Endothelial cell of umbilical vein (primary cell): ENCODE measurements at regions not wholly inside any gene's neighbourhood (a gene's known extent, or its start where the extent isn't known, plus 50 kb on each side); places are given as distances from the start of the nearest gene placed in this dataset.

Experiments used
- BruUV-seq: library from RNA; stranded (reverse); fragments of 400-500 nt; replicated peaks from 2 replicates; lab custom pipeline; 2021; lab: Mats Ljungman, UMichigan
- CTCF ChIA-PET: fragments of 300-600, 350-600 bp; sonication (Branson Sonifier 250); formaldehyde crosslinking; loops from one replicate; lab custom pipeline; 2021; ENCODE audit warnings: antibody characterized with exemption, inconsistent platforms; lab: Charles Lee
- POLR2A ChIA-PET: fragments of 300-600, 350-600 bp; sonication (Branson Sonifier 250); formaldehyde crosslinking; loops from one replicate; lab custom pipeline; 2021; ENCODE audit warnings: antibody characterized with exemption, inconsistent platforms; lab: Charles Lee
- DNase-seq: peaks from one replicate; pipeline ENCODE4 v3.0.0-alpha.2; 2011; ENCODE audit warnings: low read depth, low spot score
- FAIRE-seq: peaks from 2 replicates; lab custom pipeline; 2011; peaks lifted over from hg19 to GRCh38; lab: Jason Lieb, UNC
- H2AFZ ChIP-seq: 2 replicates; pipeline ENCODE4 v1.6.0; 2012; ENCODE audit warnings: low read depth, low read length, control low read depth, inconsistent platforms
- H3K27ac ChIP-seq: 2 replicates; pipeline ENCODE4 v1.5.1; 2011; ENCODE audit warnings: low read depth, mild to moderate bottlenecking, control low read depth, low read length, moderate library complexity; ENCODE audit not compliant: insufficient read depth
- H3K27me3 ChIP-seq, 2 experiments: 2 replicates each; pipeline versions ENCODE4 v1.6.0 to v1.6.1; 2011; ENCODE audit warnings: low read length in 2 of 2, mixed read lengths in 1 of 2; ENCODE audit not compliant: control insufficient read depth in 2 of 2, insufficient read depth in 2 of 2
- H3K36me3 ChIP-seq, 2 experiments: 2 replicates in 1 of 2; 3 replicates in 1 of 2; pipeline ENCODE4 v1.5.1; 2011; ENCODE audit warnings: low read length in 2 of 2, mild to moderate bottlenecking in 1 of 2, moderate library complexity in 1 of 2; ENCODE audit not compliant: control insufficient read depth in 2 of 2, insufficient read depth in 2 of 2; ENCODE audit errors: extremely low read depth in 1 of 2
- H3K4me1 ChIP-seq: 3 replicates; pipeline ENCODE4 v1.5.1; 2011; ENCODE audit warnings: mild to moderate bottlenecking, low read length; ENCODE audit not compliant: control insufficient read depth, insufficient read depth; ENCODE audit errors: extremely low read depth
- H3K4me2 ChIP-seq: 2 replicates; pipeline ENCODE4 v1.6.1; 2011; ENCODE audit warnings: low read length, control low read depth, mixed read lengths; ENCODE audit not compliant: insufficient read depth
- H3K4me3 ChIP-seq, 3 experiments: fragments of 200-600 bp in 1 of 3; sonication (generic), shearing (Covaris generic) in 1 of 3; replicated peaks in 1 of 3; 2 replicates each; pipeline ENCODE4 v1.5.1; 2011 to 2016; ENCODE audit warnings: control low read depth in 3 of 3, low read length in 3 of 3, mild to moderate bottlenecking in 2 of 3, inconsistent platforms in 1 of 3, low read depth in 1 of 3, moderate library complexity in 1 of 3; ENCODE audit not compliant: insufficient read depth in 1 of 3
- H3K79me2 ChIP-seq: 2 replicates; pipeline ENCODE4 v1.6.0; 2012; ENCODE audit warnings: low read length, inconsistent platforms; ENCODE audit not compliant: control insufficient read depth, insufficient read depth
- H3K9ac ChIP-seq: replicated peaks from 2 replicates; pipeline ENCODE3; 2011; ENCODE audit warnings: low read length, control low read depth; ENCODE audit not compliant: insufficient read depth; ENCODE audit errors: extremely low read depth
- H3K9me1 ChIP-seq: replicated peaks from 3 replicates; pipeline ENCODE4 v1.6.0; 2011; ENCODE audit warnings: mild to moderate bottlenecking, low read length; ENCODE audit not compliant: control insufficient read depth, insufficient read depth; ENCODE audit errors: extremely low read depth
- H3K9me3 ChIP-seq: replicated peaks from 2 replicates; pipeline ENCODE4 v1.5.1; 2012; ENCODE audit warnings: low read length, inconsistent platforms; ENCODE audit not compliant: control insufficient read depth, insufficient read depth
- H4K20me1 ChIP-seq: replicated peaks from 2 replicates; pipeline ENCODE3; 2011; ENCODE audit warnings: mild to moderate bottlenecking, low read length; ENCODE audit not compliant: control insufficient read depth, insufficient read depth; ENCODE audit errors: extremely low read depth
- EZH2 ChIP-seq: IDR thresholded peaks from 2 replicates; pipeline ENCODE4 v1.6.1; 2012; ENCODE audit warnings: borderline replicate concordance, low read depth, mild to moderate bottlenecking, moderate library complexity, low read length, inconsistent platforms; ENCODE audit not compliant: severe bottlenecking
- FOS ChIP-seq: IDR thresholded peaks from 2 replicates; pipeline ENCODE4 v1.6.1; 2011; ENCODE audit warnings: mild to moderate bottlenecking, low read length, moderate library complexity, borderline replicate concordance; ENCODE audit not compliant: insufficient read depth
- JUN ChIP-seq: IDR thresholded peaks from 2 replicates; pipeline ENCODE4 v1.6.1; 2011; ENCODE audit warnings: borderline replicate concordance, low read depth; ENCODE audit not compliant: insufficient read length, insufficient read depth
- POLR2AphosphoS5 ChIP-seq: IDR thresholded peaks from 2 replicates; pipeline ENCODE4 v1.6.1; 2012; ENCODE audit warnings: low read depth, mild to moderate bottlenecking, control low read depth, low read length, moderate library complexity; ENCODE audit not compliant: insufficient read depth
- dilution Hi-C: fragments of 300-500 bp; cut with MboI; formaldehyde crosslinking; loops from one replicate; pipeline ENCODE4 v1.15.0; 2019; ENCODE audit warnings: low sequenced_read_pairs; ENCODE audit not compliant: extremely low pct_ligation_motif_present
- intact Hi-C: fragments of 100-400 bp; cut with micrococcal nuclease; formaldehyde crosslinking; loops from one replicate; pipeline ENCODE4 v1.10.0; 2022
- TF ChIP-seq, protein P1 (sequence below): IDR thresholded peaks from 2 replicates; pipeline ENCODE4 v1.6.1; 2011; ENCODE audit not compliant: insufficient read depth, insufficient read length
- TF ChIP-seq, protein P2 (sequence below), 2 donors: IDR thresholded peaks; 1 replicate in 1 of 2; 2 replicates in 1 of 2; pipeline ENCODE4 v1.5.1; 2011; ENCODE audit warnings: low read length in 2 of 2, mild to moderate bottlenecking in 2 of 2, moderate library complexity in 2 of 2, control low read depth in 1 of 2, inconsistent platforms in 1 of 2, low read depth in 1 of 2; ENCODE audit not compliant: insufficient read depth in 1 of 2; ENCODE audit errors: extremely low read depth in 1 of 2

DNA sequence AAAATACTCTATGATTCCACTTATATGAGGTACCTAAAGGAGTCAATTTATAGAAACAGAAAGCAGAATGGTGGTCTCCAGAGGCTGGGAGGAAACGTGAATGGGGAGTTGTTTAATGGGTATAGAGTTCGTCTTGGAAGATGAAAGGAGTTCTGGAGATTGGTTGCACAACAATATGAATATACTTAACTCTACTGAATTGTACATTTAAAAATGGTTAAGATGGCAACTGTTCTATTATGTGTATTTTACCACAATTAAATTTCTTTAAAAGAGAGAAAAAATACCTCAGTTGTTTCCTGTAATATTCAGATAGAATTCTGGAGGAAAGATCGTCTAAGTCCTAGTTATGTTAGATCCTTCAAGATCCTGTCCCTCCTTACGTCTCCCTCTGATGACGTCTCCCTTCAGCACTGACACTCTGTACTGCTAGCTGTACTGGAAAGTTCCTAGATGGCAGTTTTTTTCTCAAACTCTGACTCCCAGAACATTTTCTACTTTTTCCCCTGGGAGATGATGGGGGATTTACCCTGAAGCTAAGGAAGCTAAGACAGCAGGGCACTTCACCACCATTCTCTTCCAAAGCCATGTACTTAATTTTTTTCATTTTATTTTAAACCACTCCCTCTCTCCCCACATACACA is 53.2 kb upstream of the CAV2 start:
- Histone ChIP-seq H3K4me3 (no peak overlapping the region), H3K36me3 (no peaks in the 10 kb centered on the region), H3K27me3 (no peaks in the 10 kb centered on the region), H3K4me2 (no peak overlapping the region), H2AFZ (no peak overlapping the region), H4K20me1 (no peaks in the 10 kb centered on the region), H3K9ac (no peak overlapping the region), H3K79me2 (no peaks in the 10 kb centered on the region), H3K27ac (no peak overlapping the region), H3K4me1 (peaks cover 29% of the 10 kb centered on the region), H3K9me3 (no peaks in the 10 kb centered on the region), H3K9me1 (no peaks in the 10 kb centered on the region)
- intact Hi-C loops: no loop called here
- FAIRE-seq: no peak
- POLR2A ChIA-PET: no interaction called here
- dilution Hi-C loops: no loop called here
- CTCF ChIA-PET: no interaction called here
- TF ChIP-seq POLR2AphosphoS5 (no peak), JUN (no peak)
- no TSS peak for BruUV-seq
- no peak for DNase-seq

DNA sequence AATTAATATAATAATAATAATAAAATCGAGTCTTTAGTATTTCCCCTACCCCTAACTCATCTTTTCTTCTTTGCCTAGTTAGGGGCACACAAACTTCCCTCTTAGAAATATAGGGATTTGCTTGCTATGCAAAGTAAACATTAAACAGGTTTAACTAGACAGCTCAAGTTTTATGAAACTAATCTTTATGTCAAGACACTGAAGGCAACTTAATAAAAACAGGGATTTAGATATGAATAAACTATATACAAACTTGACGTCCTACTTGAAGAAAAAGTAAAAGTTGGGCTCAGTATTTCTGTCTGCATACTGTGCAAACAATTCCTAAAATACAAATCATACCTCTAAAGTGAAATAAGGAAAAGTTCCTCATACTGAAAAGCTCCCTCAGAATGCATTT is 52.1 kb upstream of the CAV2 start:
- TF ChIP-seq, protein P1, sequence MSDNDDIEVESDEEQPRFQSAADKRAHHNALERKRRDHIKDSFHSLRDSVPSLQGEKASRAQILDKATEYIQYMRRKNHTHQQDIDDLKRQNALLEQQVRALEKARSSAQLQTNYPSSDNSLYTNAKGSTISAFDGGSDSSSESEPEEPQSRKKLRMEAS: no peak
- TF ChIP-seq EZH2 (no peak), FOS (no peak)
- TF ChIP-seq, protein P2, sequence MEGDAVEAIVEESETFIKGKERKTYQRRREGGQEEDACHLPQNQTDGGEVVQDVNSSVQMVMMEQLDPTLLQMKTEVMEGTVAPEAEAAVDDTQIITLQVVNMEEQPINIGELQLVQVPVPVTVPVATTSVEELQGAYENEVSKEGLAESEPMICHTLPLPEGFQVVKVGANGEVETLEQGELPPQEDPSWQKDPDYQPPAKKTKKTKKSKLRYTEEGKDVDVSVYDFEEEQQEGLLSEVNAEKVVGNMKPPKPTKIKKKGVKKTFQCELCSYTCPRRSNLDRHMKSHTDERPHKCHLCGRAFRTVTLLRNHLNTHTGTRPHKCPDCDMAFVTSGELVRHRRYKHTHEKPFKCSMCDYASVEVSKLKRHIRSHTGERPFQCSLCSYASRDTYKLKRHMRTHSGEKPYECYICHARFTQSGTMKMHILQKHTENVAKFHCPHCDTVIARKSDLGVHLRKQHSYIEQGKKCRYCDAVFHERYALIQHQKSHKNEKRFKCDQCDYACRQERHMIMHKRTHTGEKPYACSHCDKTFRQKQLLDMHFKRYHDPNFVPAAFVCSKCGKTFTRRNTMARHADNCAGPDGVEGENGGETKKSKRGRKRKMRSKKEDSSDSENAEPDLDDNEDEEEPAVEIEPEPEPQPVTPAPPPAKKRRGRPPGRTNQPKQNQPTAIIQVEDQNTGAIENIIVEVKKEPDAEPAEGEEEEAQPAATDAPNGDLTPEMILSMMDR (IDR thresholded peaks at IDR 0.05; ENCODE audit: extremely low read depth in 1 of 2, insufficient read depth in 1 of 2, low read depth in 1 of 2, low read length in 2 of 2): no peak
- Histone ChIP-seq H3K79me2 (no peaks in the 10 kb centered on the region), H3K4me2 (no peak overlapping the region), H3K9me1 (no peaks in the 10 kb centered on the region), H3K36me3 (no peaks in the 10 kb centered on the region), H3K9me3 (no peaks in the 10 kb centered on the region), H3K27me3 (no peaks in the 10 kb centered on the region), H3K9ac (no peak overlapping the region), H3K27ac (no peak overlapping the region), H2AFZ (no peak overlapping the region), H4K20me1 (no peaks in the 10 kb centered on the region), H3K4me1 (peaks cover 18% of the 10 kb centered on the region), H3K4me3 (no peak overlapping the region)
- dilution Hi-C loops: no loop called here
- FAIRE-seq (no peak), DNase-seq (no peak)
- ChIA-PET POLR2A (no interaction called here), CTCF (interaction anchor here (0.8 to 1.5 kb wide), 6 partner anchors 9 to 142 kb away, joined by 3 to 5 read pairs (median 3); no protein-coding TSS in a partner anchor)
- intact Hi-C loops: no loop called here
- no TSS peak for BruUV-seq
